Immature natural killer cell (primary cell): ENCODE measurements at regions not wholly inside any gene's neighbourhood (a gene's known extent, or its start where the extent isn't known, plus 50 kb on each side); places are given as distances from the start of the nearest gene placed in this dataset.

Source experiments
- DNase-seq, 3 donors: peaks; one replicate each; pipeline ENCODE4 v3.0.0; 2022; ENCODE audit warnings: mixed read lengths in 1 of 3
- H3K27ac Mint-ChIP-seq, 6 donors: one replicate each; pipeline ENCODE4 v1.8.0; 2020; ENCODE audit warnings: mixed read lengths in 6 of 6, mild to moderate bottlenecking in 5 of 6, inconsistent platforms in 4 of 6, moderate library complexity in 3 of 6
- H3K27me3 Mint-ChIP-seq, 3 donors: one replicate each; pipeline ENCODE4 v1.8.0; 2020 to 2021; ENCODE audit warnings: low read depth in 3 of 3, mild to moderate bottlenecking in 3 of 3, mixed read lengths in 3 of 3, moderate library complexity in 3 of 3, inconsistent platforms in 1 of 3
- H3K36me3 Mint-ChIP-seq, 3 donors: one replicate each; pipeline ENCODE4 v1.8.0; 2020; ENCODE audit warnings: mixed read lengths in 3 of 3, inconsistent platforms in 2 of 3, mild to moderate bottlenecking in 2 of 3
- H3K4me1 Mint-ChIP-seq, 2 donors: one replicate each; pipeline ENCODE4 v1.8.0; 2020; ENCODE audit warnings: inconsistent platforms in 2 of 2, mild to moderate bottlenecking in 2 of 2, mixed read lengths in 2 of 2, moderate library complexity in 1 of 2
- H3K4me3 Mint-ChIP-seq, 5 donors: one replicate each; pipeline ENCODE4 v1.8.0; 2020; ENCODE audit warnings: mild to moderate bottlenecking in 5 of 5, mixed read lengths in 5 of 5, inconsistent platforms in 3 of 5, moderate library complexity in 3 of 5
- H3K9me3 Mint-ChIP-seq, 6 donors: one replicate each; pipeline ENCODE4 v1.8.0; 2020; ENCODE audit warnings: mild to moderate bottlenecking in 6 of 6, mixed read lengths in 6 of 6, inconsistent platforms in 4 of 6, moderate library complexity in 3 of 6

DNA sequence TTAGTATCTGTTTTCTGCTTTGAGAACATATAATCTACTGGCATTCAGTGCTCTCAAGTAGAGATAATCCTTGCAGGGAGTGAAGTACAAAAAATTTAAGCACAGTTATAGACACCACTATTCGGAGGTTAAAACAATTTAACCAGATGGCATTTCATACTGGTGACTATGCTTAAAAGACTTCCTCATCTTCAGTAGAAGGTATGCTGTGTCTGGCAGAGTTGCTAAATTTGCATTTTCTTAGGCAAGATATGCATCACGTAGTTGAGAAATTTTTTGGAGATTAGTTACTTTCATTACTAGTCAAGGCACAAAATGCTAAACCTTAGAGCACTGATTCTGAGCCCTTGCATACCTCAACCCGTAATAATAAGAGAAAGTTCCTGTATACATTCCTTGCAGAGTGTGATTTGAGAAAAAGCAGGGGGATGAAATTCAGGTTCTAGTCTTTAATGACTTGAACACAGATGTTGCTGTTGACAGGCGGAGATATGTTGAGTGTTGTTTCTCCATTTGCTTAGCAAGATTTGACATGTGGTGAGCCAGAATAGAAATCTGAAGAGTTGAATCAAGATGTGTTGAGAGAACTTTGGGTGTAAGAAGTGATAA, 70.8 kb upstream of the STARD4 start:
- peak overlapping the region; percentile 25 to 62 (median 48) for H3K4me3 Mint-ChIP-seq
- no peaks in the 10 kb centered on the region for H3K36me3 Mint-ChIP-seq
- H3K27ac Mint-ChIP-seq = peak overlapping the region; percentile 17 to 85 (median 72)
- peaks cover 58 to 63% of the 10 kb centered on the region in 2 donors for H3K4me1 Mint-ChIP-seq
- peak in 1 of 3 donors; percentile 3 for DNase-seq
- no peaks in the 10 kb centered on the region for H3K9me3 Mint-ChIP-seq
- peaks cover 0 to 4% (median 3%) of the 10 kb centered on the region in 3 donors for H3K27me3 Mint-ChIP-seq

- Mint-ChIP-seq H3K4me1 (peaks cover 52 to 57% of the 10 kb centered on the region in 2 donors), H3K27me3 (peaks cover 0 to 3% (median 3%) of the 10 kb centered on the region in 3 donors), H3K27ac (peak overlapping the region in 4 of 6 donors; percentile 36 to 87 (median 82)), H3K9me3 (no peaks in the 10 kb centered on the region), H3K4me3 (peak overlapping the region in 1 of 5 donors; percentile 12), H3K36me3 (no peaks in the 10 kb centered on the region)
- DNase-seq = no peak
Observed at GRCh38 chr5:111582451-111582850, 70.1 kb upstream of the STARD4 start.

DNA sequence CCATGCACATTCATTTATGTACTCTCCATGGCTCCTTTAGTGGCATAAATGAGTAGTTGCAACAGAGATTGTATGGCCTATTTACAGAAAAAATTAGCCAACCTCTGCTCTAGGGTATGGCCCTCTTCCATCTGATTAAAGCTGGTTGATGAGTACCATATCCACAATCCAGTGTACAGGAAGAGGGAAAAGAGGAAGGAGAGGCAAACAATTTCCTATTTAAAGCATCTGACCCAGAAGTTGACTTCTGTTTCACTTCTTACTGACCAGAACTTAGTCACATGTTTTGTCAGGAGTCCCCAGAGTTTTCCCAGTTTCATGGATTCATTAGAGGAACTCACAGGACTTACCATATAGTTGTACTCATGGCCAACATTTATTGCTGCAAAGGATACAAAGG, 68.6 kb upstream of the STARD4 start:
- Mint-ChIP-seq H3K4me1 (peaks cover 46 to 47% of the 10 kb centered on the region in 2 donors), H3K36me3 (no peaks in the 10 kb centered on the region), H3K27ac (no peak overlapping the region), H3K9me3 (no peaks in the 10 kb centered on the region), H3K27me3 (peaks cover 0 to 3% (median 2%) of the 10 kb centered on the region in 3 donors), H3K4me3 (no peak overlapping the region)
- DNase-seq = no peak

- Mint-ChIP-seq H3K27me3 (peaks cover 0 to 6% (median 0%) of the 10 kb centered on the region in 3 donors), H3K4me1 (peaks cover 4 to 7% of the 10 kb centered on the region in 2 donors), H3K36me3 (peaks cover 0 to 8% (median 0%) of the 10 kb centered on the region in 3 donors), H3K27ac (no peak overlapping the region), H3K4me3 (no peak overlapping the region), H3K9me3 (peaks cover 0 to 11% (median 0%) of the 10 kb centered on the region in 6 donors)
- DNase-seq = no peak
Observed at GRCh38 chr5:111574311-111574710, 62.0 kb upstream of the STARD4 start.

DNA sequence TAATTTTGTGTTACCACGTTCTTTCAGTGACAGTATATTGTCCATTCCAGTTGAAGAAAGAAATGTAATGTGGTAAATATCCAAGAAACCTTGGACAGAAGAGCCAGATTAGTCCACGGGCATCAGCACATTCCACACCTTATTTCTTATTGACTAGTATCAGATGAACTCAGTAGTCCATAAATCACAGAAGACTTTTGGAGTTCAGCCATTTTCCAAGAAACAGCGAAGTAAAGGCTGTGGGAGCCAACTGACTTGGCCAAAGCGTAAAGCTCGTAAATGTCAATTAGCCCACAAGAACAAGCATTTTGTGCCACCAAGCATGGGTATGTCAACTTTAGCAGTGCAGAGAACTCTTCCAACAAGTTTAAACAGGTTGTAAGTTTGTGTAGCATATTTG, 60.2 kb upstream of the STARD4 start:
- Mint-ChIP-seq H3K4me3 (no peak overlapping the region), H3K27ac (no peak overlapping the region), H3K4me1 (peaks cover 2 to 7% of the 10 kb centered on the region in 2 donors), H3K36me3 (peaks cover 0 to 8% (median 0%) of the 10 kb centered on the region in 3 donors), H3K27me3 (peaks cover 0 to 7% (median 0%) of the 10 kb centered on the region in 3 donors), H3K9me3 (peaks cover 0 to 11% (median 0%) of the 10 kb centered on the region in 6 donors)
- no peak for DNase-seq

DNA sequence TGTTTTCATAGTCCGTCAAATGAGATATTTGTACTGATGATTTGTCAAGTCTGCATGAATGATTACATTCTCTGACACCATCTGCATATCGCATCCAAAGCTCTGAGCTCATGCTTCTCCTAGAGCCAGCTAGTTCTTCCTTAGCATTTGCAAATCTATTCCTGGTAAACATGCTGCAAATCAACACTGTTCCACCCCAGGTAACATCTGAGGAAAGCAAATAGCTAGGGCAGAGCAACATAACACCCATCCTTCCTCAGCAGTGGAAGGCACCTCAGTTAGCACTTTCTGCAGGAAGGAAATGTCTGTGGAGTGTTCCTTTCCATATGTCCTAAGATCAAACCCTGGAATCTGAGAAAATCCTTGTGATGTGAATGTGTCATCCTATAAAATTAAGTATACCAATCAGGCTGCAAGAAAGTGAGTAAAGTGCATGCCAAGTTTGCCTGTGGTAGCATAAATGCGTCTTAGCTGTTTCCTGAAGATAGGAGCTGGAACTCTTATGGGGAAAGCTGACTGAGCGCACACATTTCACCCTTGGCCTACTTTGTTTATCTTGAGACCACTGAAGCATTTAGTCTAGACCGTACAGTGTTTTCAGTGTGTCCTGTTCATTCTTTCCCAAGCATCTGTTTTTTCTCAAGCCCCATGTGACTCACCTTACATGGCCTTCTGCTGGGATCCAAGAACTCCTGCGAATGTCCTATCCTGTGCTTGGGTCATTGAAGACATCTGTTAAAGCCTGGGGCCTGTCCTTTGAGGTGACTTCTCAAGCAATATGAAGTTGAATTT, 50.9 kb upstream of the STARD4 start:
- H3K27me3 Mint-ChIP-seq = peaks cover 6 to 9% (median 6%) of the 10 kb centered on the region in 3 donors
- no peak for DNase-seq
- peaks cover 4 to 9% (median 6%) of the 10 kb centered on the region in 3 donors for H3K36me3 Mint-ChIP-seq
- no peaks in the 10 kb centered on the region for H3K4me1 Mint-ChIP-seq
- H3K4me3 Mint-ChIP-seq = no peak overlapping the region
- H3K9me3 Mint-ChIP-seq = peaks cover 0 to 10% (median 7%) of the 10 kb centered on the region in 6 donors
- H3K27ac Mint-ChIP-seq = no peak overlapping the region

DNA sequence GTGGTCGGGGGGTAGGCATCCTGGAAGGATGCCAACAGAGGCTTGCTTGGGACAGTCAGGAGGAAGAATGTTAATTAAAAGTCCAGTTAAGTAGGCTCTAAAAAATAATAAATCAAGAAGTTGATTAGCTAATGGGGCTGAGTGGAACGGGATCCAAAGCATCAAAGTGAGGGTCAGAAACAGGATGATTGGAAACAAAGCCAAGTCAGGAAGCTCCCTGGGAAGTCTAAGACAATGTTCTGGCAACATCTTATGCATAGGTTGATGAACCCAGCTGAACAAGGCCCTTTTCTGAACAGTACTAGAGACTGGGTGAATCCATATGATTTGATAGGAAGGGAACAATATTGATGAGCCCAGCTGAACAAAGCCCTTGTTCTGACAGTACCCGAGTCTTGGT, 50.2 kb upstream of the STARD4 start:
- no peaks in the 10 kb centered on the region for H3K4me1 Mint-ChIP-seq
- no peak overlapping the region for H3K27ac Mint-ChIP-seq
- no peak for DNase-seq
- H3K4me3 Mint-ChIP-seq = no peak overlapping the region
- H3K27me3 Mint-ChIP-seq = peaks cover 6 to 8% (median 6%) of the 10 kb centered on the region in 3 donors
- H3K36me3 Mint-ChIP-seq = peaks cover 4 to 9% (median 6%) of the 10 kb centered on the region in 3 donors
- peaks cover 0 to 10% (median 6%) of the 10 kb centered on the region in 6 donors for H3K9me3 Mint-ChIP-seq
